Astrocyte of the cerebellum (primary cell): ENCODE measurements at regions not wholly inside any gene's neighbourhood (a gene's known extent, or its start where the extent isn't known, plus 50 kb on each side); places are given as distances from the start of the nearest gene placed in this dataset.
"Not testable (repeated sequence)": the region's sequence is repeated elsewhere in the genome, so short reads cannot be mapped to it uniquely, and the experiment has no call there.

ENCODE experiments used
- DNase-seq: peaks from one replicate; pipeline ENCODE4 v3.0.0-alpha.2; 2011; ENCODE audit warnings: low read depth
- H3K4me3 ChIP-seq: 2 replicates; pipeline ENCODE4 v1.5.1; 2011; ENCODE audit warnings: mild to moderate bottlenecking, low read depth, low read length, moderate library complexity
- CTCF ChIP-seq: IDR thresholded peaks from 2 replicates; pipeline ENCODE4 v1.5.1; 2012; ENCODE audit warnings: low read length, low read depth, moderate library complexity, mild to moderate bottlenecking; ENCODE audit errors: missing control alignments
- in situ Hi-C: cut with HindIII; loops from 2 replicates; pipeline ENCODE4 v1.10.0; 2017; ENCODE audit warnings: low sequenced_read_pairs

DNA sequence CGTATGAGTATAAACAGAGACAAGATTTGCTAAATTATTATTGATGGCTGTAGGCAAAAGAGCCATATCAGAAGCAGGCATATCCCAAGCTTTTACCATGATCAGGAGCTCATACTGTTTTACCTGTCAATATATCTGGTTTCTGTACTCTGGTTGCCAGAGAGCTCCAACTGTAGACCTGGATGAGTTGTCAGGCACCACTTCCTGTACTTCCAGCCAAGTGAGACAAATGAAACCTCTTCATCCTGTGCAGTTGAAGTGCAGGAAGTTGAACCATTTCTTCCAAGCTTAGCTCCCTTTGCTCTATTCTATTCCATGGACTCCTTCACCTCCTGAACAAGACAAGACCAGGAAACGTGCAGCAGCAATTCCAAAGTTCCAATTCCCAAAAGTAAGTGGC, 115.6 kb downstream of the ZNF281 start:
- TF ChIP-seq CTCF = no peak
- DNase-seq = no peak
- no peak overlapping the region for H3K4me3 ChIP-seq
- in situ Hi-C loops = no loop called here

DNA sequence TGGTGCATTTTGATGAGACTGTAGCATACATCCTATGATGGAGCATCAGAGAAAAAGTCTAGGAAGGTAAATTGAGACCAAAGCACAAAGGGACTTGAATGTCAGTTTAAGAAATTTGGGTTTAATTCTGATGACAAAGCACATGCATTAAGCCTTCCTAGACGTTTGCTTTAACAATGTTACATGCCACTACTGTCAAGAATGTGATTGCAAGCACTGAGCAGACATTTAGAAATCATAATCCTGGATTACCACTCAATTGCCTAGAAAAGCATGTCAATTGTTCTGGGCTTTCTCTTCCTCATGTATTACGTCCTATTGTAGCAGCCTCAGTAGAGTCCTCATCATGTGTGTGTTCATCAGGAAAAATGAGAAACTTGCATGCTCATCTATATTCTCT, 117.1 kb downstream of the ZNF281 start:
- in situ Hi-C loops = no loop called here
- no peak overlapping the region for H3K4me3 ChIP-seq
- no peak for DNase-seq
- TF ChIP-seq CTCF = no peak

- no peak for DNase-seq
- TF ChIP-seq CTCF = no peak
- in situ Hi-C loops = no loop called here
- H3K4me3 ChIP-seq = no peak overlapping the region
Measured at GRCh38 chr1:200291106-200291505, 118.7 kb downstream of the ZNF281 start.

DNA sequence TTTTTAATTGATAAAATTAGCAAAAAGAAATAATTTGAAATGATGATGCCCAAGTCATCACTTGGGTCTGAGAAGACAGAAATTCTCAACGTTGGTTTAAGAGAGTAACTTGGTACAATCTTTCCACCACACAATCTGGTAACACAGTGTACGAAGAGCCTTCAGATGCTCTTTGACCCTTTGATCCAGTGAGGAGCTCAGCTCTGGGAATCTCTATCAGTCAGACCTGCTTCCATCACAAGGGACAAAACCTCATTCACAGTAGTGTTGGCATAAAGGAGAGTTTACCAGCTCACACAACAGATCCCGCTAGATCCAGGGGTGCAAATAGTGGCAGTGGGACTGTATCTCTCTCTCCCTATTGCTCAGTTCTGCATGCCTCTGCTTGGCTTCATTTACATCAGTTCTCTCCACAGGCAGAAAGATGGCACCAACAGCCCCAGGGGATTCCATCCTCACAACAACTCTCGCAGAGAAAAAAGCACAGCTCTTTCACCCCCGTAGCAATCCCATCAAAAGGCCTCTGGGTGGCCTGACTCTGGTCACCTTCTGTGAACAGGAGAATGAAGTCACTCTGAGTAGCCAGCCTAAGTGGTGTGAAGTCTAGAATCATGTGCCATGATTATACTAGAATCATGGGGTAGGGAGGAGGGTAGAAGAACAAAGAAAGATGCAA, 119.7 kb downstream of the ZNF281 start:
- DNase-seq = no peak
- in situ Hi-C loops = no loop called here
- H3K4me3 ChIP-seq = no peak overlapping the region
- TF ChIP-seq CTCF = no peak

- in situ Hi-C loops = no loop called here
- TF ChIP-seq CTCF = no peak
- DNase-seq = no peak
- H3K4me3 ChIP-seq = no peak overlapping the region
Measured at GRCh38 chr1:200288226-200288625, 121.6 kb downstream of the ZNF281 start.

DNA sequence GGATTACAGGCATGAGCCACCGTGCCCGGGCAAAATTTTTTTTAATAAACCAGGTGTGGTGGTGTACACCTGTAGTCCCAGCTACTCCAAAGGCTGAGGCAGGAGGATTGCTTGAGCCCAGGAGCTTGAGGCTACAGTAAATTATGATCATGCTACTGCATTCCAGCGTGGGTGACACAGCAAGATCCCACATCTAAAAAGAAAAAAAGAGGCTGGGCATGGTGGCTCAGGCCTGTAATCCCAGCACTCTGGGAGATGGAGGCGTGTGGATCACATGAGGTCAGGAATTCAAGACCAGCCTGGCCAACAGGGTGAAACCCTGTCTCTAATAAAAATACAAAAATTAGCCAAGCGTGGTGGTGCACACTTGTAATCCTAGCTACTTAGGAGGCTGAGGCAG, 125.6 kb downstream of the ZNF281 start:
- in situ Hi-C loops, DNase-seq, H3K4me3 ChIP-seq: not testable (repeated sequence)

- TF ChIP-seq CTCF = no peak
- in situ Hi-C loops = no loop called here
- no peak for DNase-seq
- no peak overlapping the region for H3K4me3 ChIP-seq
Measured at GRCh38 chr1:200282497-200283122, 127.2 kb downstream of the ZNF281 start.
